Right lung (tissue), 2 donors: ENCODE measurements at regions not wholly inside any gene's neighbourhood (a gene's known extent, or its start where the extent isn't known, plus 50 kb on each side); places are given as distances from the start of the nearest gene placed in this dataset.

ENCODE experiments used
- DNase-seq, 2 donors: peaks; one replicate each; pipeline ENCODE4 v3.0.0-alpha.2; 2013

DNA sequence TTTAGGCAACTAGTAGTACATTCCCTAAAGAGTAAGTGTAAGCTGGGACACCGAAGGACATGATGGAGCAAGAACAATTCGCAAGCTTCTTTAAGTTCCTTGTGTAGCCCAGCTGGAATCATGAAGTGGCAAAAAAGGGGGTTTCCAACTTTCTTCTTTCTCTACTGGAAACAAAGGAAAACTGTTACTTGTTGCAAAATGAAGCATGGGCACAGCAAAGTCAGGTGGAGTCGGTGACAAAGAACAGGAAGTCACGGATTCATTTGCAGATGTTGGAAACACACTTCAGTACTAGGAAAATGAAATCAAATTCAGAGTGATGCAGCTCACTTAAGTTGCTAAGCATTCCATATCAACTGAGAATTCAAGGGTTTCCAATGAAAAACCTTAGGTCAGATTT is 706.9 kb upstream of the STXBP6 start:
- no peak for DNase-seq

DNA sequence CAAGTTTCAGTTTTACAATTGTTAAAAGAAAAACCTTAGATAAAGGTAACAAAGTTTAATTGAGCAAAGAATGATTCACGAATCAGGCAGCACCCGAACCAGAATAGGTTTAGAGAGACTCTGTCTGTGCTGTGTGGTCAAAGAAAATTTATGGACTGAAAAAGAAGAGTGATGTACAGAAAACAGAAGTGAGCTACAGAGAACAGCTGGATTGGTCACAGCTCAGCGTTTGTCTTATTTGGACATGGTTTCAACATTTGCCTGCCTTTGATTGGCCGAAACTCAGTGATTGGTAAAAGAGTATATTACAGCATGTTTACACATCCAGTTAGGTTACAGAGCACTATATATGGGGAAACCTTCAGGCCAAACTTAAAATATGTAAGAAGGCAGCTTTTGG is 703.2 kb upstream of the STXBP6 start:
- DNase-seq: no peak

DNA sequence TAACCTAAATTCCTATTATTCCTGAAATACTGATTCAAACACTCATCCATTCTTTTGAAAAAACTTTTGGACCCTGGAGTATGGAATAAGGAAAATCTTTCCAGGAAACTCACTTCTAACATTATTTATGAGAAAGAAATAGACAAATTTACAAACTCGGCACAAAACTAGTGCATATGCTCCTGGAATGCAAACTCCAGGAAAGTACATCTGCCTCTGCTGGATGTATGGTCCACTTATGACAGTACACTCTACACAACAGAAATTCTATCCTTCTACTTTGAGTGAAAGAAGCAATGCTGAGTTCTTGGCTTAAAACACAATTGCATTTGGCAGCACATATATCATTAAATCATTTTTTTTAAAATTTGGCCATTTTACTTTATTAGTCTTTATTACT is 700.5 kb upstream of the STXBP6 start:
- no peak for DNase-seq
